ENCODE measurements at regions not wholly inside any gene's neighbourhood (a gene's known extent, or its start where the extent isn't known, plus 50 kb on each side); places are given as distances from the start of the nearest gene placed in this dataset.
"Not testable (repeated sequence)": the region's sequence is repeated elsewhere in the genome, so short reads cannot be mapped to it uniquely, and the experiment has no call there.

- DNase-seq (ENCODE audit: low read depth in 2 of 3, low spot score in 2 of 3), result no peak
These were observed 329.4 kb upstream of the CDH5 start for GRCh38 chr16:66036793-66037715.

DNA sequence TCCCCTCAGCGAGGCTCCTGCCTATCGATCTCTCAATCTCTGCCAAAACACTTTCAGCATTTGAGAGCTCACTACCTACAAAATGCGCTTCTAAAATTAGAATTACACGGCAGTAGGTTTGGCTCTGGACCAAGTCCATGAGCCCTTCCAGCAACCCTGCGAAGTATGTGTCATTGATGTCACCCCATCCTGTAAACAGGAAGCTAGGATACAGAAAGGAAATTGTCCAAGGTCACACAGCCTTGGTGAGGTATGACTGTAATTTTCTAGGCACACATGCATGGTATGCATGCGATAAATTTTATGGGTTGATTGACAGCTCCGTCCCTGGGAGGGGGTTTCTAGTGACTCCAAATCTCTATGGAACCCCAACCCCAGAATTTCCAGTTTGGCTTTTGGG lies 330.3 kb upstream of the CDH5 start:
- no peak for DNase-seq (ENCODE audit: low read depth in 2 of 3, low spot score in 2 of 3)

- DNase-seq (ENCODE audit: low read depth in 2 of 3, low spot score in 2 of 3), result no peak
These were observed 331.4 kb upstream of the CDH5 start for GRCh38 chr16:66035096-66035495.

DNA sequence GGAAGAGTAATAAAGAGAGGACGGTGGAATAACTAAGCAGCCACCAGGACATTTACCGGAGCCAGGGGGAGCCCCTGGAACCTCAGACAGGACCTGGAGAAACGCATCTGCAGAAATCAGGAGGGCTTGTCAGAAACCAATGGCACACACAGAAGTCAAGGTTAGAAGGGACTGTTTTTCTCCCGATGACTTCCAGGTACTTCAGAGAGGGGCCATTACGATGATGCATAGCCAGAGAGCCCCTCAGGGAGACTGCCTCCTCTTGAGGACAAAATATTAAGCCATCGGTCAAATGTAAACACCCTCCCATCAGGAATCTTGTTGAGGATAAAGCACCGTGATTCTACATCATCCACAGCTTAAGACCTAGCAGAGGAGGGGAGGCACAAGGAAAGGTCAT lies 333.6 kb upstream of the CDH5 start:
- DNase-seq (ENCODE audit: low read depth in 2 of 3, low spot score in 2 of 3), result no peak

DNA sequence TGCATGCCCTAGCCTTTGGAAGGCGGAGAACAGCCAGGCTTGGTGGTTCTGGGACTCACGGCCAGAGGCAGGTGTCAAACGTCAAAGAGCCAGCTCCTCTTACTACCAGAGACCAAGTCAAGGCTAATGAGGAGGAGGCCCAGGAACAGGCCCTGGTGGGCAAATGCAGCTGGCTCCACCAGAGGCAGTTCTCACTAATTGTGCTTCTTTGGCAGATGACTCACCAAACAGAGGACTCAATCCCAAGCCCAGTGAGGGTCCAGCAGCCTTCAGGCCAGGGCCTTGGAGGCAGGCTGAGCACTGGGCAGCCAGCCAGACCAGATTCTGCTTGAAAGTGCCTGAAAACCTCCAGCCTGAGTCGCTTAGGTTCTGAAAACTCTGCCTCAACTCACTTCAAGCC lies 336.5 kb upstream of the CDH5 start:
- no peak for DNase-seq (ENCODE audit: low read depth in 2 of 3, low spot score in 2 of 3)

DNA sequence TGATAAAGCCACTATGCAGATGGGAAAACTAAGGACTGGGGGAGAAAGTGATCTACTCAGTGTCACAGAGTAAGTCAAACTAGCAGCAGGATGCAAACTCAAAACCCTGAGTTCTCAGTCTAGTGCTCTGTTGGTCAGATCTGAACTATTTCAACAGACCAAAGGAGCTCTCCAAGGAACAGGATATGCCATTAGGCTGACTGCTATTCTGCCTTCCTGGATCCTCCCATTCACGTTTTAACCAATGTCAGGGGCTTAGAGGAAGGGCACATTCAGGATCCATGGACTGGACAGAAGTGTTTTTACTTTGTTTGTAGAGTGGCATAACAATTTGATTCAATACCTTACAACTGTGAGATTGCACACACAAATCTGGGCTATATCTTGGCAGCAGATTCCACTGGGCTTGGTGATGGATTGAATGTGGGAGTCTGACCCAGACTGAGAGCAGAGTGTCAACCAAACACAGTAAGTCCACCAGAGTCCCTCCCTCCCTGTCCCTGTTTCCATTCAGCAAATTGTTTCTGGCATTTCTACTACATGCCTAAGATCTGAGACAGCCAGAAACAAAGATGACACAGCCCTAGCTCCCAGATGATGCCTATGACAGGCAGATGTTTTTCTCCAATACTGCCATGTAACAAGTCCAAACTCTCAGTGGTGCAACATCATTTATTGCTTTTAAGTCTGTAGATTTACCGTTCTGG lies 337.8 kb upstream of the CDH5 start:
- no peak for DNase-seq (ENCODE audit: low read depth in 2 of 3, low spot score in 2 of 3)

DNA sequence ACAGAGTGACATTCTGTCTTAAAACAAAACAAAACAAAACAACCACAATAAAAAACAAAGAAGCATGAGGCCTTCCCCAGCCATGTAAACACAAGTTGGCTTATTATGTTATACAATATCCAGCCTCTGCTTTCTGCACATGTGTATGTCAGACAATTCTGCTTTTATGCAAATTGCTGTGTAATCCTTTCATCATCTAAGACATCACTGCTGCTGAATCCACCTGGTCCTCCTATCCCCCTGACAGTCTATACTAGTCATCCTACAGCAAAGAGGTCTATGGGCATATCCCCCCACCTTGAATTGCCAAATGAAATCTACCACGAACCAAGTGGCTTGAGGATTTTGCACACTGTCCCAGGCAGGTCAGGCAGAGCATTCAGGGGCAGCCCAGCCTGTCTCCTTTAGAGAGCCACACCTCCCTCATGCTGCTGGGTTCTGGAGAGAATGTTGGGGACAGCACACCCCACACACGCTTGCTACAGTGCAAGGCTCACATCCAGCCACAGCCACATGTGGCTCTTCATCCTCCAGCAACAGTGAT lies 339.6 kb upstream of the CDH5 start:
- DNase-seq (ENCODE audit: low read depth in 2 of 3, low spot score in 2 of 3), result no peak

- DNase-seq (ENCODE audit: low read depth in 2 of 3, low spot score in 2 of 3), result no peak
These were observed 340.3 kb upstream of the CDH5 start for GRCh38 chr16:66026211-66026610.

DNA sequence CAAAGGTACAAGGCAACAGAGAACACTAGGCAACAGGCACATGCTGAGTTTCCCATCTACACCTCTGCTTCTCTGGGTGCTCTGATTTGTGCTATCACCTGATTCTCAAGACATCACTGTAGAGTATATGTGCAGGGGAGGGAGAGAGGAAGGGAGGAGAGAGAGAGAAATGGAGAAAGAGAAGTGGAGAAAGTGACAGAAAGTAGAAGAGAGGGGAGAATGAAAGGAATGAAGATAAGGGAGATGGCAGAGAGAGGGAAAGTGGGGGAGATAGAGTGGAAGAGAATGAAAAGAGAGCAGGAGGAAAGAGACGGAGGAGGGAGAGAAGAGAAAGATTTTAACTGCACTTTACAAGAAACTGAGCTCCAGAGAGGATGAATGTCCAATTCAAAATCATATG lies 340.7 kb upstream of the CDH5 start:
- DNase-seq (ENCODE audit: low read depth in 2 of 3, low spot score in 2 of 3), result no peak

GRCh38 chr16:66024567-66024966 lies 341.9 kb upstream of the CDH5 start:
- DNase-seq (ENCODE audit: low read depth in 2 of 3, low spot score in 2 of 3), result not testable (repeated sequence)

DNA sequence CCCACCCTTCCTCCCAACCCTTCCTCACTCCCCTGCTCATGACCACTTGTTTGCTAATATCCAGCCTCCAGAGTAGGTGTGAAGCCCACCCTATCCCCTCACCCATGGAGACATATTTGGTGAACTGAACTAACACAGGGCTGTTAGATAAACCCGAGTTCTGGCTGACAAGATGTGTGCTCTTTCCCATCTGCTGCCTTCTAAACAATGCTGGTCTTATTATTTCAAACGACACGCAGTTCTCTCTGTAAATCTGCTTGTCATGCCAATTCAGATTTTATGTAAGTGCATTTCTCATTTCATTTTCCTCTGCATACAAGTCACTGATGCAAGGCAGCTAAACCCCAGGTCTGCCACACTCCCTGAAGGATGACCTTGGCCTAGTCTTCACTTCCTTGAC lies 343.0 kb upstream of the CDH5 start:
- DNase-seq (ENCODE audit: low read depth in 2 of 3, low spot score in 2 of 3), result no peak

DNA sequence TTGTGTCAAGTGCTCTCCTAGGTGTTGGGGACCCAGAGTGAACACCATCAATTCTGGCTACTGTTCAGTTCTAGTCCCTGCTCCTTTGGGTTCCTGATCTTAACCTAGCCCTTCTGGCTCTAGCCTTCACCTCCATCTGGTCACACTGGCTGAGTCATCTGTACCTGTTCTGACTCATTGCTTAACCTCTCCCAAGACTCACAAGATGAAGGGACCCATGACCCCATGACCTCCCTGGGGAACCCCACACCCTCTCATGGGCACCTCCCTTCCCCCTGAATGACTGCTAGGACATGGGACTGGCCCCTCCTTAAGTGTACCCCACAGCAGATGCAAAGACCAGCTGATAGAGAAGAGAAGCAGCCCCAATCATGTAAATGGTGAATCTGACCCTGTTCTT lies 345.8 kb upstream of the CDH5 start:
- no peak for DNase-seq (ENCODE audit: low read depth in 2 of 3, low spot score in 2 of 3)

- DNase-seq (ENCODE audit: low read depth in 2 of 3, low spot score in 2 of 3), result no peak
These were observed 346.4 kb upstream of the CDH5 start for GRCh38 chr16:66020046-66020445.

GRCh38 chr16:66019502-66019901 lies 347.0 kb upstream of the CDH5 start:
- not testable (repeated sequence) for DNase-seq (ENCODE audit: low read depth in 2 of 3, low spot score in 2 of 3)

DNA sequence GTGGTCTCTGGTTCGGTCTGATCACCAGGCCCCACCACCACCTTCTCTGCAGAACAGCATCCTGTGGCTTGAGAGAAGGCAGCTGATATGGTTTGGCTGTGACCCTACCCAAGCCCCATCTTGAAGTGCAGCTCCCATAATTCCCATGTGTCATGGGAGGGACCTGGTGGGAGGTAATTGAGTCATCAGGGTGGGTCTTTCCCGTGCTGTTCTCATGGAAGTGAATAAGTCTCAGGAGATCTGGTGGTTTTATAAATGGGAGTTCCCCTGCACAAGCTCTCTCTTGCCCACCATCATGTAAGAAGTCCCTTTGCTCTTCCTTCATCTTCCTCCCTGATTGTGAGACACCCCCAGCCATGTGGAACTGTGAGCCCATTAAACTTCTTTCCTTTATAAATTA lies 352.3 kb upstream of the CDH5 start:
- DNase-seq (ENCODE audit: low read depth in 2 of 3, low spot score in 2 of 3), result no peak

- no peak for DNase-seq (ENCODE audit: low read depth in 2 of 3, low spot score in 2 of 3)
These were observed 353.0 kb upstream of the CDH5 start for GRCh38 chr16:66013486-66013885.

- DNase-seq (ENCODE audit: low read depth in 2 of 3, low spot score in 2 of 3), result no peak
These were observed 358.4 kb upstream of the CDH5 start for GRCh38 chr16:66008136-66008535.

DNA sequence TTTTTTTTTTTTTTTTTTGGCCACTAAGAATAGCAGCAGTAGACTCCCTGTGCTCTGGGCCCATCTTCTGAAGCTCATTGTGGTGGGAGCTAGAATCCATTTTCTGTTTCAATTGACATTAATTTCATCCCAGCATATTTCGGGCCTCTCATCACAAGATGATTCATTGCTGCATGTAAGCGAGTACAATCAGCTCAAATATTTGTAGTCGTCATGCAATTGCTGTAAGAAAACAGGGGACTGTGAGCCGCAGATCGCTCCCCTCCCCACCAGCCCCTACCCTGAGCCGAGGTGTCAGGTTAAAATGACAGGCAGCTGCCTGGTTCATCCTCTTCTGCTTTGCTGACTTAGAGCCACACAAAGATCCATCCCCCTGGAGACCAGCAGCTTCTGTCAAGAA lies 358.8 kb upstream of the CDH5 start:
- no peak for DNase-seq (ENCODE audit: low read depth in 2 of 3, low spot score in 2 of 3)

DNA sequence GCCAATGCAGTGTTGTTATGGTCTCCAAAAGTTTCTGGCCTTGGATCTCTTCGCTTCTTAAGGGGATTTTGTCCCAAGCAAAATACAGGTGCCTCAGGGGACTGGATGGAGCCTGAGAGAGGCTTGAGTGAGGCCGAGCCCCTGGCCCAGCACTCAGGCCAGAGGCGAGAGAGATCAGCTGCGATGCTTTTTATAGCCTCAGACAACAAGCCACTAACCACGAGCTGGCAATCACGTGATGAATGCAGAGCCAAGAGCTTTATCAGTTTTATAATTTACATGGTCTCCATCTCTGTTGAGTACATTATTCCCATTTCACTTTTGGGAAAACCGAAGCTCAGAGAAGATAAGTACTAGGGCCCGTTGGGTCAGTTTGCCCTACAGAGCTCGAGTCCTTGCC lies 360.0 kb upstream of the CDH5 start:
- DNase-seq (ENCODE audit: low read depth in 2 of 3, low spot score in 2 of 3), result no peak

DNA sequence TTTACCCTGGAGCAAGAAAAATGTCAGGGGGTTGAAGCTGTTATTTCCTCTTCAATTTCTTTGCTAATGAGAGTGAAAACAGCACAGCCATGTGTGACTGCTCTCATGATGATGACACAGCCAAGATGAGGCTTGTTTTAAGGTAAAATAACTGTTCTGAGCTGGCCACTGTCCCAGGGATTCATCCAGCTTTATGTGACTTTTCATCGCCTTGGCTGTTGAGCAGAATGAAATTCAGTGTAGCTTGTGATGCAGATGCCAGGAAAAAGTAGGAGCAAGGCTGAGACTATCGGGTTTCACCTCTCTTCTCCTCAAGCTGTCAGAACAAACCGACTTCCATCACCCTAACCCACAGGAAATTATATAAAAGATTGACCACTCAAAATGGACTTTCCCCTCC lies 361.8 kb upstream of the CDH5 start:
- no peak for DNase-seq (ENCODE audit: low read depth in 2 of 3, low spot score in 2 of 3)

- DNase-seq (ENCODE audit: low read depth in 2 of 3, low spot score in 2 of 3), result no peak
These were observed 363.3 kb upstream of the CDH5 start for GRCh38 chr16:66003201-66003600.

DNA sequence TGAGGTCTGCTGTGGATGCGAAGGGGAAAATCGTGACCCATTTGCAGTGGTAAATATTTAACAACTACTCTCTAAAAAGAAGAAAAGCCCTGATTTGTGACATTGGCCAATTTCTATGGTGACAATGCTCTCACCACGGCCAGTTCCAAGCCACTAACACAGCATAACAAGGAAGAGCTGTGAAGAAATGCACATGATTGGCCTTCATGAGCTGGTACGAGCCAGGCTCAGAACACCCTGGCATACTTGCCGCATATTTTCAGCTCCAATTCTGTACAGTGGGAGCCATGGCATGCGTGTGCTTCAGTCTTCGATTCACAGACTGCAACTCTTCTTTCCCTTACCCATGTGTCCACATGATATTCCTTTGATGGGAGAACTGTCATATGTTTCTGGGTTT lies 363.9 kb upstream of the CDH5 start:
- DNase-seq (ENCODE audit: low read depth in 2 of 3, low spot score in 2 of 3), result no peak

All from hematopoietic multipotent progenitor cell (in vitro differentiated cells).